GM18867 (cell line): ENCODE measurements at regions not wholly inside any gene's neighbourhood (a gene's known extent, or its start where the extent isn't known, plus 50 kb on each side); places are given as distances from the start of the nearest gene placed in this dataset.
"Not testable (repeated sequence)": the region's sequence is repeated elsewhere in the genome, so short reads cannot be mapped to it uniquely, and the experiment has no call there.

Experiments used
- ATAC-seq: cut with Tn5 transposase; IDR thresholded peaks from one replicate; pipeline ENCODE4 v1.9.1; 2021; ENCODE audit warnings: mild to moderate bottlenecking, moderate library complexity; ENCODE audit not compliant: unreplicated experiment

DNA sequence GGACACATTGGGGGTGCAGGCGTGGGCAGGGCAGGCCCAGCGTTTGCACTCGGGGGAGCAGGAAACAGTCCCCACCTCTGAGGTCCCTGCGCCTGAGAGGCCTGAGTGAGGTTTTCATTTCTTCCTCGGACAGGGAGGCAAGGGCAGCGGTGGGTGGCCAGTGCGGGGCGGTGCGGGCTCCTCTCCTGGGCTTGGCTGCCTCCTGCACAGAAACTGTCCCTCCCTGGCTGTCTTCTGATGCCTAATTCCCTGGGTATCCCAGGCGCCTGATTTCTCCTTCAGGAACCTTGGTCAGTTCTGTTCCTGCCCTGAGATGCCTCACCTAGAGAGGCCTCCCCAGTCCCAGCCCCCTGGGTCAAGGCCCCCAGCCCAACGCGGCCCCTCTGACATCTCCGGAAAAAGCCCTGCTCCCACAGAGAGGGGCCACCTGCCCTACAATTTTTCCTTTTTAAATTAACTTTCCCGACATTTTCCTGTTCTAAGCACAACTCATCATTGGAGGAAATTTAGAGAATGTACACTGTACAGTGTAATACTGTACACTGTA, 260.3 kb downstream of the ADGRD1 start:
- no peak for ATAC-seq

GRCh38 chr12:131214936-131215335, 261.2 kb downstream of the ADGRD1 start:
- not testable (repeated sequence) for ATAC-seq

DNA sequence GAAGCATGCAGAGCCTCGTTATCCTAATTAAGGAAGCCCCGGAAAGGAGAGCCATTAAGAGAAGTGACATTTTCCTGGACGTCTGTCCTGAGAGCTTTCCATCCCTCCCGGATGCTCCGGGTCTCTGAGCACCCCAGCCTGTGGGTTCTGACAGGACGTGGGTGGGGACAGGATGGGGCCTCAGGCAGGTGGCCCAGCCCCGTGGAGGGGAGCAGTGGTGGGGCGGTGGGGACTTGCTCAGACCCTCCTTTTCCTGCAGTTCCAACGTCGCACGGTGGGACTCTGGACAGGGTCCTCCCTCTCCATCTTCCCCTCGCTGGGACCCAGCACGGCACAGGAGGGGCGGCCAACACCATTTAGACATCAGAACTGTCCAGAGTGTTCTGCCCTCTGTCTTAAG, 262.9 kb downstream of the ADGRD1 start:
- not testable (repeated sequence) for ATAC-seq

DNA sequence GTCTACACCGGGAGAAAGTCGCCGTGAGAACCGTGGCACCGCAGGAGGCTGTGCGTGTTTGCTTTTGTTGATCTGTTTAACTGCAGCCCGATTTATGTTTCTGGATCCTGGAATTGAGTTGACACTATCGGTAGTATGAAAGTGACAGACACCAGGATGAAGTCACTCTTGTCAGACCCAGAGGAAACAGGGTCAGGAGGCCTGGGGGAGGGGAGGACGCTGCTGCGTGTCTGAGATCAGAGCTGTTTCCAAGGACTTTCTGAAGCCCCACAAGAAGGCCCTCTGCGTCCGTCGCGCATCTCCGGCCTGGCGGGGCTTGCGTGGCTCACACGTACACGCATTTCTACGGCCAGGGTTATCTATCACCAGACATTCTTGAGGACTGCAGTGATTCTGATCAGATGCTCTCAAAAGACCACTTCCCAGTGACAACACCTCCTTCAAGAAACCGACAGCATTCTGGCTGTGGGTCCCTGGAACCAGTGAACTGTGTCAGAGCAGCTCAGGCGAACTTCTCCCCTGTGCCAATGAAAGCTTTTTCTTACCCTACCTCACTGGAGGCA, 263.4 kb downstream of the ADGRD1 start:
- ATAC-seq = no peak

DNA sequence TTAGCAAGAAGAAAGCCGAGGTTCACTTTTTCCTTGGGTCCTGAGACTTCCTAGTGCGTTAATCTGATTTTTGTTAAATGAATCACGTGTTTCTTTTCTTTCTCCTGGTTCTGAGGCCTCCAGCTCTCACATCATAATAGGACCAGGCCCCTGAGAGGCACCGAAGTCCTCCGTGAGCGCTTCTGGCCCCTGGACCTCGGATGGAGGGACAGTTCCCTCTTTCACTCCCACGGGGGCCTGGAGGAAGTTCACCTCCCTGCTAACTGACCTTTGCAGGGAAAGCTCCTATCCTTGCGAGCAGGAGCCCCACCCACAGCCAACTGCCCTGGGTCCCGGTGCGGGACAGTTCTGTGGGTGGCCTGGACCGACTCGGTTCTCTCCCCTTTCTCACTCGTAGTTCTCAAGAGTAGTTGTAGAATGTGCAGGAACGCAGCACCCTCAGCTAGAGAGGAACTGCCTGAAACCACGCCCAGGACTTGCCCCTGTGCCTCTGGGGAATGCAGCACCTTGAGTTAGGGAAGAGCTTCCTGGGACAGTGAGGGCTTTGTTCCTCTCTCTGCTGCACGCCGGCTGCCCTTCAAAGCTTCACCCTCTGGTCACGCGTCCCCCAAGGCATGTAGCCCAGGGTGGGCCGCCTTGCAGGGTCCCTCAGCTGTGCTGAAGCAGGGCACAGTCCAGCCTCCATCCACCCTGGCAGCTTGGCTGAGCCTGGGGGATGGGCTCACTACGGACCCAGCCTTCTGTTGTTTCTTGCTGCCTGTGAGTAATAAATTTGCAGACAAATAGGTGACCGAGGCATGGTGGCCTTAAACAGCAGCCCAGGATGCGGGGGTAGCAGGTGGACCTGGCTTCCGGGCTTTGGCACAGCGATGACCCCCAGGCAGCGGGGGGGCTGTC, 264.6 kb downstream of the ADGRD1 start:
- no peak for ATAC-seq

DNA sequence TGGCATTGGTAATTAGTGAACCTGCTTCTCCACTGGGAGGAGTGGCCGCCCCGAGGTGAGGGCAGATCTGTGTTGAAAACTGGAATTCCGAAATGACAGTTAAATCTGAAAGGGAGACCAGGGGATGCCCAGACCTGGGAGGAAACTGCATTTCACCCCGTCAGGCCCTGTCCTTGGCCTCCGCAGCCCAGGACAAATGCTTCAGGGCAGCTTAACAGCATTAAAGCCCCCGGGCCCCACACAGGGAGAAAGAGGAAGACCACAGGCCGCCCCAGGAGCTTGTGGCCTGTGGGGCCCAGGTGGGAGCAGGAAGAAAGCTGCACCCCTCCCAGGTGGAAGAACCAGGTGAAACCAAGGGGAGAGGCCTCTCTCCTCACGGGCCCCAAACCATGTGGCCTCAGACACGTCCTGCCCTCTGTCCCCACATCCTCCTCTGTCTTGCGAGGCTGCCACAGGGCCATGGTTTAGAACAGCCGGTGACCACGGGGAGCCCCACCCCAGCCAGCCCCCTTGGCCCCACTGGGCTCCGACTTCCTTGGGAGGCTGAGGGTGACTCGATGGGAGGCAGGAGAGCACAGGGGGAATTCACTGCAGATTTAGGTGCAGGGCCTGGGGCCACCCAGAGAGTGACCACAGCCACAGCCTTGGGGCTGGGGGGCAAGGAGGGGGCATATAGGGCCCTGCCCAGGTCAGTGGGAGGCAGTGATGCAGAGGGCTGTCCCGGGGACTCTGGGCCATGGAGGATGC, 265.4 kb downstream of the ADGRD1 start:
- no peak for ATAC-seq

DNA sequence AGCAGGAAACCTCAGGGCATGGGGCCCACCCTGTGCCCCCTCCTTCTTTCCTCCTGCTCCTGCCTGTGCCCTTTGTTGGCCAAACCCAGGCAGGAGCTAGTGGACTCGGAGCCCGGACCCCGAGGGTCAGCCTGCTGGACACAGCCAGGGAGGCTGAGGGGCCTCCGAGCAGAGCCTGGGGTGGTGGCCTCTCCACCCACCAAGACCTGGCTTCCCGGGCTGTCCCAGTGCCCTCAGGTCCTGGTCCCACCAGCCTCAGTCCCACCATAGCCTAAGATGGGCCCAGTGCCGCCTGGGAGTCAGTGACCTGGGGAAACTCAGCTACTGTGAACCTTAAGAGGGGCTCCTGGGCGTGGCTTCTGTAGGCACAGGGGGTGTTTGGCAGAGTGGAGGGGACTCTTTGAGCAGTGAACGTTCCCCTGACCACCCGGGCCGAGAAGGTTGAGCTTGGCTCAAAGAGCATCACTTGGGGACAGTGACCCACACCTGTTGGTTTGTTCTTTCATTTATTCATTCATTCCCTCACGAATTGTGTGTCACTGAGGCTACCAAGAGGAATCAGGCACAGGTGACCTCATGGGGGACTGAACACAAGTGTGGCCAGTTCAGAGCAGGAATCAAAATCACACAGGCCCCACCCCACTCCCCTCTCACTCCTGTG, 266.1 kb downstream of the ADGRD1 start:
- ATAC-seq = no peak

DNA sequence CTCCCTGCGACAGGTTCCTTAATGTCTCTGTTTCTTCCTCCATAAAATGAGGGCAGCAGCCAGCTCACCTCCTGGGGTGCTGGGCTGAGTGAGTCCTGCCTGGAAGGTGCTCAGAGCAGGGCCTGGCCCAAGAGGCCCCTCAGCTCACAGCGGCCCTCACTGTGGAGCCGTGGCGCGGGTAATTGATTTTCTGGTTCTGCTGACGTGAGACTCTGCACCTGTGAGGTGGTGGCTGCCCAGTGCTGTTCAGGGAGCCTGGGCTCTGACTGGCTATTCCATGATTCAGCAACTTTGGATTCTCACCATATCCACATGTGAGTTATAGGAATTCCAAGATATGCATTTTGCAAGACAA, 266.6 kb downstream of the ADGRD1 start:
- ATAC-seq = no peak

- no peak for ATAC-seq
Measured at GRCh38 chr12:131221061-131221956, 267.6 kb downstream of the ADGRD1 start.

GRCh38 chr12:131221957-131222328, 268.2 kb downstream of the ADGRD1 start:
- ATAC-seq = peak; percentile 16

DNA sequence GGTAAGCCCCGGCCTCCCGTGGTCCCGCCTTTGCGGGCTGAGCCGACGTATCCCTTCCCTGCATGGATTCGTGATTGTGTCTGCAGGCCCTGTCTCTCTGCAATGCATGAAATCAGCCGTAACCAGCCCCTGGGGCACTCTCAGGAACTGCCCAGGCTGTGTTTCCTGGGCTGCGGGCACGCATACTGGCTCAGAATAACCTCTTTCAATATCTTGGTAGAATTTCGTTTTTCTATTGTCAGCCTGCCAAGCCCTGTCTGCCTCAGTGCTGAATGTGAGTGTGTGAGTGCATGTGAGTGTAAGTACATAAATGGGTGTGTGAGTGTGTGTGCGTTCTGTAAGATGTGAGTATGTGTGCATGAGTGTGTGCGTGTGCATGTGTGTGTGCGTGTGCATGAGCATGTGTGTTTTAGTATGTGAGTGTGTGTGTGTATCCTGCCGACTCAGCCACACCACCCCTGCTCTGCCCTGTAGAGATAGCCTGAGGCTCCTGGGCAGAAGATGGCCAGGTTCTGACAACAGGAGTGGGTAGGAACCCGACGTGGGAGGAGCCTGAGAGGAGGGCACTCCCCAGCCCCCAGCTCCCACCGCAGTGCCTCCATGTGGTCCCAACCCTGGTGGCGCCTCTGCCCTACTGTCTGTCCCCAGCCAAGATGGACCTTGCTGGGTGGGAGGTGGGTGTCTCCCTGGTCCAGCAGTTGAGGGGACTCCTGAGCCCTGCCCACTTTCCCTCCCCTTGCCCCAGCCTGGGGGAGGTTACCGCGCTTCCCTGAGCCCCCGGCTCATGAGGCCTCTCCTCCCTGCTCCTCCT, 268.8 kb downstream of the ADGRD1 start:
- peak; percentile 81 for ATAC-seq

- ATAC-seq = no peak
Measured at GRCh38 chr12:131223171-131223761, 269.6 kb downstream of the ADGRD1 start.

DNA sequence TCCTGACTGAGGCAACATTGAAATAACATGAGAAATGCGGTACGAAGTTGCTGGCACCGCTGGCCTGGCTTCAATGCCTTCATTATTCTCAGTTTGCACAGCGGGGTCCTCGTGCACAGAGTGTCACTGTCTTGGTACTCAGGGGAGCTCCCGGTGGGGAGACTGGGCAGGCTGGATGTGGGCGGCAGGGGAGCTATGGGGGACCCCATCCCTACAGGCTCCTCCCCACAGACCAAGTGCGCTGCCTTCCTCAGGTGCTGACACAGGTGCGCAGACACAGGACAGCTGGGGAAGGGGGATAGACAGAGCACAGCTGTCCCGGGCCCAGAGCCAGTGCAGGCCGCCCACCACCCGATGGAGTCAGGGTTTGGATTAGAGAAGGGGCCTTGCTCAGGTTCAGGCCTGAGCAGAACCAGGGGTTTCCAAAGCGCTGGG, 270.1 kb downstream of the ADGRD1 start:
- ATAC-seq = no peak

DNA sequence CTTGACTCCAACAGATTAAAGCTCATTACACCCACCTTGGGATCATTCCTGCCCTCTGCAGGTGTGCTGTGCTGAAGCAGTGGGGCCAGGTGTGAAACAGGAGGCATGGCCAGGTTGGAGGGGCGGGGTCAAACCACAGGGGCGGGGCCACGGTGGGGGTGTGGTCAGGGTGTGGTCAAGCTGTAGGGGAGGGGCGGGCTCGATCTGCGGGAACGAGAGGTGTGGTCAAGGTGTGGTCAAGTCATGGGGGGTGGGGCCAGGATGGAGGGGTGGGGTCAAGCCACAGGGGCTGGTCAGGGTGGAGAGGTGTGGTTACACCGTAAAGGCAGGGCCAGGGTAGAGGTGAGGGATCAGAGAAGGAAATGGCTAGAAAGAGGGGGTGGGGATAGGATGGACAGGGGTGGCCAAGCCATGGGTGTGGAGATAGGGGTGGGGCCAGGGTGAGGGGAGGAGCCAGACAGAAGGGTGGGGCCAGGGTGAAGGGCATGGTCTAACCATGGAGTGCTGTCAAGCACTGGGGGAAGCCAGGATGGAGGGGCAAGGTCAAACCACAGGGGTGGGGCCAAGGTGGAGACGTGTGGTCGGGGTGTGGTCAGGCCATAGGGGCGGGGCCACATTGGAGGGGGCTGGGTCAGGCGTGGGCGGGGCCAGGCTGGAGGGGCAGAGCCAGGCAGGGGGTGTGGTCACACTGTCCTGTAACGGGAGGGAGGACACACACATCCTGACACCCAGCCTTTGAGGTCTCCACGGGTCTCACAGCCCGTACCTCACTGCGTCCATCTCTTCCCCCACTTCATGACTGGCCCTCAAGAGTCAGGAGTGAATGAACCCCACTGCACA, 270.7 kb downstream of the ADGRD1 start:
- not testable (repeated sequence) for ATAC-seq

DNA sequence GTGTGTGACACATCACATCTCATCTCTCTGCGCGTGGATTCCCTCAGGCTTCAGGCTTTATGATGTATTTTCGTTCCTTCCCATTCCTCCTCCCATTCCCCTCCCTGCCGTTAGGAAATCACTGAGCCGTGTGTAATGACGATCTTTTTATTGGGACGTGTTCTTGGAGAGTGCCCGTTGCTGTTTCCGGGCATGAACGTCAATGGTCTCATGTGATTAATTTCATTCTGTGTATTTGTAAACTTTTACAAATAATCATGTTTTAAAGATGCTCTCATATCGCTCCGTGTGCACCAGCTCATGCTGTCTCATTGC, 271.3 kb downstream of the ADGRD1 start:
- ATAC-seq = not testable (repeated sequence)

DNA sequence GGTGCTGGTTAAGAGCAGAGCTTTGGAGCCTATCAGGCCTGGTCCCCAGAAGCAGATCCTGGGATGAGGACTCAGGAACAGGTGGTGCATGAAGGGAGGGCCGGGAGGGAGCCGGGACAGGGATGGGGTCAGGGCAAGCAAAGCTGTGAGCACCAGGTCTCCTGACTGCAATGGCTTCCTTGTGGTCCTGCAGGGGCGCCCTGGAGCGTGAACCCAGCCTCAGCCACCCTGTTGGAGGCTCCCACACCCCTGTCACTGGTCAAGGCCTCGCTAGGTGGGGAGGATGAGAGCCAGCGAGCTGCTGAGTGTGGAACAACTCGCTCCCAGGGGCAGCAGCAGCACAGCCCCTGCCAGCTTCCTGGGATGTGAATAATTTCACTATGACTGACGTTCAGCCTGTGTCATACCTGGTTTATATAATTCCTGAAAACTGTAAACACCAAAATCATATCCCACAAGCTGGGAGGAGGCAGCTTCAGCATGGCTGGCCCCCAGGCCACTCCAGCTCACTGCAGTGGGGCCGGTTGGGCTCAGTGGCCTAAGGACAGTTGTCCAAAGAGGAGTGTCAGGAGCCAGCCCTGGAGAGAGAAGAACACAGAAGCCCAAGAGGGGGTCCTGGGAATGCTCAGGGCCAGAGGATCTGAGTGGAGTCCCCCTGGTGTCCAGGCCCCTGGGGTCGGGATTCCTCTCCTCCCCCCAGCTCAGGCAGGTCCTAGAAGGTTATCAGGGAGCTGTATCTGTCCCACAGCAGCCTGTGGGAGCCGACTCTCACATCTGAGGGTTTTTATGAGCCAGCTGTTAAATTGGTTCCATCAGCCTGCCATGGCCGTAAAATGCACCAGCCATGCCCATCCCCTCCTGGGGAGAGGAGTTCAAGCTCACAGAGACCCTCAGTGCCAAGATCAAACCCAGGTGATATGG, 272.9 kb downstream of the ADGRD1 start:
- ATAC-seq = no peak

- not testable (repeated sequence) for ATAC-seq
Measured at GRCh38 chr12:131227641-131228040, 273.9 kb downstream of the ADGRD1 start.
